ENCODE measurements at regions not wholly inside any gene's neighbourhood (a gene's known extent, or its start where the extent isn't known, plus 50 kb on each side); places are given as distances from the start of the nearest gene placed in this dataset.

DNA sequence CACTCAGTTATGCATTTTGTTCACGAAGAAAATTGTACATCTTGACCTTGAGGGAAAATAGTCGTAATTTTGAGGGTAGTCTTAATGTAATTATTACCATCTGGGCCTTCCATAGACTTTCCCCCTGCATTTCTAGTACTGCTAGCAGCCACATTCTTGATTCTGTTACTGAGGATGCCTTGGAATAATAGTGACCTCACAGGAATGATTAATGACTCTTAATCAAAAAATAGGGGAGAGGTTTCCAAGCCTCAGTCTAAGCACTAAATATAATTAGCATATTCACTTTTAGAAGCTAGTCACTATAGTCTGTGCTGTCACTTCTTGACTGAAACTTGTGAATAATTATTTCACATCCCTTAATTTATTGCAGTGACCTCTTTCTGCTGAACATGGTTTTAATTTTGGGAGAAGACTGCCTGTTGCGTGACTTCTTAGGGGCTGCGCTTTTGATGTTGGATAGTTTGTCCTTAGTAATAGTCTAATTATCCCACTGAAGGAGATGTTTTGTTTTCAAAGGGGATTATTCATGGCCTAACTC, 400.5 kb downstream of the ADAMTS20 start:
- no peak for TF ChIP-seq EZH2phosphoT487 (IDR thresholded peaks at IDR 0.05; ENCODE audit: borderline replicate concordance)
- TF ChIP-seq EZH2 (IDR thresholded peaks at IDR 0.05), result no peak
- no peak for TF ChIP-seq CEBPB (IDR thresholded peaks at IDR 0.05; ENCODE audit: low read depth)
- no peak for TF ChIP-seq JUND (IDR thresholded peaks at IDR 0.05)
- TF ChIP-seq TCF7L2 (IDR thresholded peaks at IDR 0.05; ENCODE audit: borderline replicate concordance, extremely low read depth, insufficient read depth, insufficient read length), result no peak
- TF ChIP-seq, protein P1, sequence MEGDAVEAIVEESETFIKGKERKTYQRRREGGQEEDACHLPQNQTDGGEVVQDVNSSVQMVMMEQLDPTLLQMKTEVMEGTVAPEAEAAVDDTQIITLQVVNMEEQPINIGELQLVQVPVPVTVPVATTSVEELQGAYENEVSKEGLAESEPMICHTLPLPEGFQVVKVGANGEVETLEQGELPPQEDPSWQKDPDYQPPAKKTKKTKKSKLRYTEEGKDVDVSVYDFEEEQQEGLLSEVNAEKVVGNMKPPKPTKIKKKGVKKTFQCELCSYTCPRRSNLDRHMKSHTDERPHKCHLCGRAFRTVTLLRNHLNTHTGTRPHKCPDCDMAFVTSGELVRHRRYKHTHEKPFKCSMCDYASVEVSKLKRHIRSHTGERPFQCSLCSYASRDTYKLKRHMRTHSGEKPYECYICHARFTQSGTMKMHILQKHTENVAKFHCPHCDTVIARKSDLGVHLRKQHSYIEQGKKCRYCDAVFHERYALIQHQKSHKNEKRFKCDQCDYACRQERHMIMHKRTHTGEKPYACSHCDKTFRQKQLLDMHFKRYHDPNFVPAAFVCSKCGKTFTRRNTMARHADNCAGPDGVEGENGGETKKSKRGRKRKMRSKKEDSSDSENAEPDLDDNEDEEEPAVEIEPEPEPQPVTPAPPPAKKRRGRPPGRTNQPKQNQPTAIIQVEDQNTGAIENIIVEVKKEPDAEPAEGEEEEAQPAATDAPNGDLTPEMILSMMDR (IDR thresholded peaks at IDR 0.05 in 2 of 3, conservative IDR thresholded peaks at IDR 0.05 in 1 of 3; ENCODE audit: borderline replicate concordance in 1 of 3, insufficient read depth in 1 of 3, low read depth in 2 of 3, low read length in 2 of 3), result no peak
- TF ChIP-seq POLR2A (IDR thresholded peaks at IDR 0.05; ENCODE audit: borderline replicate concordance, extremely low read depth, insufficient read depth, insufficient read length), result no peak
- TF ChIP-seq YY1 (IDR thresholded peaks at IDR 0.05; ENCODE audit: extremely low read depth, insufficient replicate concordance, low read depth, low read length), result no peak
- TF ChIP-seq, protein P2, sequence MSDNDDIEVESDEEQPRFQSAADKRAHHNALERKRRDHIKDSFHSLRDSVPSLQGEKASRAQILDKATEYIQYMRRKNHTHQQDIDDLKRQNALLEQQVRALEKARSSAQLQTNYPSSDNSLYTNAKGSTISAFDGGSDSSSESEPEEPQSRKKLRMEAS (IDR thresholded peaks at IDR 0.05), result no peak
- TF ChIP-seq POLR2AphosphoS5 (IDR thresholded peaks at IDR 0.05; ENCODE audit: low read depth, low read length), result no peak
- TF ChIP-seq, protein P3, sequence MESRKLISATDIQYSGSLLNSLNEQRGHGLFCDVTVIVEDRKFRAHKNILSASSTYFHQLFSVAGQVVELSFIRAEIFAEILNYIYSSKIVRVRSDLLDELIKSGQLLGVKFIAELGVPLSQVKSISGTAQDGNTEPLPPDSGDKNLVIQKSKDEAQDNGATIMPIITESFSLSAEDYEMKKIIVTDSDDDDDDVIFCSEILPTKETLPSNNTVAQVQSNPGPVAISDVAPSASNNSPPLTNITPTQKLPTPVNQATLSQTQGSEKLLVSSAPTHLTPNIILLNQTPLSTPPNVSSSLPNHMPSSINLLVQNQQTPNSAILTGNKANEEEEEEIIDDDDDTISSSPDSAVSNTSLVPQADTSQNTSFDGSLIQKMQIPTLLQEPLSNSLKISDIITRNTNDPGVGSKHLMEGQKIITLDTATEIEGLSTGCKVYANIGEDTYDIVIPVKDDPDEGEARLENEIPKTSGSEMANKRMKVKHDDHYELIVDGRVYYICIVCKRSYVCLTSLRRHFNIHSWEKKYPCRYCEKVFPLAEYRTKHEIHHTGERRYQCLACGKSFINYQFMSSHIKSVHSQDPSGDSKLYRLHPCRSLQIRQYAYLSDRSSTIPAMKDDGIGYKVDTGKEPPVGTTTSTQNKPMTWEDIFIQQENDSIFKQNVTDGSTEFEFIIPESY (IDR thresholded peaks at IDR 0.05; ENCODE audit: extremely low read depth, insufficient replicate concordance, low read length), result no peak
- TF ChIP-seq SP1 (IDR thresholded peaks at IDR 0.05; ENCODE audit: low read depth), result no peak
- no peak for TF ChIP-seq RAD21 (IDR thresholded peaks at IDR 0.05; ENCODE audit: low read depth)
- TF ChIP-seq ZNF274 (IDR thresholded peaks at IDR 0.05; ENCODE audit: low read depth, low read length), result no peak
